Kidney tubule cell (primary cell): ENCODE measurements at regions not wholly inside any gene's neighbourhood (a gene's known extent, or its start where the extent isn't known, plus 50 kb on each side); places are given as distances from the start of the nearest gene placed in this dataset.
"Not testable (repeated sequence)": the region's sequence is repeated elsewhere in the genome, so short reads cannot be mapped to it uniquely, and the experiment has no call there.

ENCODE experiments used
- DNase-seq: peaks from one replicate; pipeline ENCODE4 v3.0.0-alpha.2; 2018; ENCODE audit warnings: low spot score

DNA sequence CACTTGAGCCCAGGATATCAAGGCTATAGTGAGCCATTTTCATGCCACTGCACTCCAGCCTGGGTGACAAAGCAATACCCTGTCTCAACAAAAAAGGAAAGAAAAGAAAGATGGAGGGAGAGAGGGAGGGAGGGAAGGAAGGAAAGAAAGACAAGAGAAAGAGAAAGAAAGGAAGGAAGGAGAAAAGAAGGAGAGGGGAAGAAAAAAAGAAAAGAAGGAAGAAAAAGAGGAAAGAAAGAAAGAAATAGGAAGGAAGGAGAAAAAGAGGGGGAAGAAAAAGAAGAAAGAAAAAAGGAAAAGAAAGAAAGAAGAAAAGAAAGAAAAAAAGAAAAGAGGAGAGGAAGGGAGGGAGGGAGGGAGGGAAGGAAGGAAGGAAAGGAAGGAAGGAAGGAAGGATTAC, 321.5 kb upstream of the CNTNAP2 start:
- no peak for DNase-seq

DNA sequence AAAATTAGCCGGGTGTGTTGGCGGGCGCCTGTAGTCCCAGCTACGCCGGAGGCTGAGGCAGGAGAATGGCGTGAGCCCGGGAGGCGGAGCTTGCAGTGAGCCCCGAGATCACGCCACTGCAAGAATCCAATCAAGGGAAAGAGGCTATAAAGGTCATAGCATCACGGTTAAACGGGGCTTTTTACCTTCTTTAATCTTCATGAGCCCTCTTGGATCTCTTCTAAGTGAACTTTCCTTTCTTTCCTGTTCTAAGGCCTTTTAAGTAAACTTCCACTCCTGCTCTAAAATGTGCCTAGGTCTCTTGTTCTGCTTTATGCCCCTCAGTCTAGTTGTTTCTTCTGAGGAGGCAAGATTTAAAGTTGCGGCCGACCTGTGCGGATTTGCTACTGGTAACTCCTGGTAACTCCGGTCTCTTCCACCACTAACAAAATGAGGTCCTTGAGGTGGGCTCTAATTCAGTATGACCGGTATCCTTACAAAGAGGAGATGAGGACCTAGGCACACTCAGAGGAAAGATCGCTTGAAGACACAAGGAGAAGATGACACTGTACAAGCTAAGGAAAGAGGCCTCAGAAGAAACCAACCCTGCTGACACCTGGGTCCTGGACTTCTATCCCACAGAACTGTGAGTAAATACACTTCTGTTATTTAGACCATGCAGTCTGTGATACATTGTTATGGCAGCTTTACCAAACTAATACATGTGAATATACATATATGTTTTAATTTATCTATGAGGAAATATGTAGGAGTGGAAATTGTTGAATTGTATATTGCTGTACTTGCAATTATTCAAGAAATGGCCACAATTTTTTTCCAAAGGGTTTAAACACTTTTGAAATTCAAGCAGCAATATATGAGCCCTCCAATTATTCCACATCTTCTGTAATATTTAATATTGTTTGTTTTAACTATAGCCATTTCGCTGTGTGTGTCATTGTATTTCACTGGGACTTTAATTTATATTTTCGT, 331.5 kb upstream of the CNTNAP2 start:
- DNase-seq: no peak

DNA sequence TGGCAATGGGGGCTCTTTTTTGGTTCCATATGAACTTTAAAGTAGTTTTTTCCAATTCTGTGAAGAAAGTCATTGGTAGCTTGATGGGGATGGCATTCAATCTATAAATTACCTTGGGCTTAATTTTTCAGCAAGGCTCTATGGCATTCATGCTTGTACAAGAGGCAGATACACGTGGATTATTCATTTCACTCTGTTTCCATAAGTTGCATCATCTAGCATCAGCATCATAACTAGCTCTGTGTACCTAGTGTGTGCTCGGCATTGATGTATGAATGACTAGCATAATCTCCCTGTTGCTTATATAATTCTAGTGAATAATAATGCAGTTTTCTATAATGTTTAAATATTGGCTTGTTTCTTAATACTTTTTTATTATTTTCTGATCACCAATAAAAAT, 335.2 kb upstream of the CNTNAP2 start:
- not testable (repeated sequence) for DNase-seq

DNA sequence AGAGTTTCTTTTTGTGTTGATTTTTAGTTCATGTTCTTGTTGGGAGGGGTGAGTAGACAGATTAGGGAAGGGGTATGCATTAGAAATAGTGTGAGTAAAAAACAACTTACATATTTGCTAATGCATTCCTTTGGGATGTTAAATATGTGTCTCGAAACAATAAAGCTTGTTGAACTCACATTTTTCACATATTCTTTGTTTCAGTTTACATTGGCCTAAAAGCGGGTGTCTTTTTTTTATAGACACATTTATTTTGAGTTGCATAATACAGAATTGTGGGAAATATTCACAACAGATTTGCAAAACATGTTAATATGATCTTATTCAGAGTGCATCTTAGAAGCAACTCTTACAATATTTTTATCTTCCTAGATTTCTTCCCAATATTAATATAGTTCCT, 337.5 kb upstream of the CNTNAP2 start:
- DNase-seq: no peak

DNA sequence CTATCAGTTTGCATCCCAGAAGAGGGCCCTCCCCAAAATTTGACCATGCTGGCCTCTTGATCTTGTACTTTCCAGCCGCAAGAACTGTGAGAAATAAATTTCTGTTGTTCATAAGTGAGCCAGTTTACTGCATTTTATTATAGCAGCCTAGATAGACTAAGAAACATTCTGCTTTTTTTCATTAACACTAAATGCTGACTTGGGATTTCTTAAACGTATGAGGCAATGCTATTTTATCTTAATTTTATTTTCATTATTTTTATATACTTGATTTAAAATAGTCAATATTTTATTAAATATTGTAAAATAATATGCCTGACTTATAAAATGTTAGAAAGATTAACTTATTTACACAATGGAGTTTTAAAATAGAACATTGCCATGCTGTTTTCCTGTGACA, 341.8 kb upstream of the CNTNAP2 start:
- DNase-seq: no peak

DNA sequence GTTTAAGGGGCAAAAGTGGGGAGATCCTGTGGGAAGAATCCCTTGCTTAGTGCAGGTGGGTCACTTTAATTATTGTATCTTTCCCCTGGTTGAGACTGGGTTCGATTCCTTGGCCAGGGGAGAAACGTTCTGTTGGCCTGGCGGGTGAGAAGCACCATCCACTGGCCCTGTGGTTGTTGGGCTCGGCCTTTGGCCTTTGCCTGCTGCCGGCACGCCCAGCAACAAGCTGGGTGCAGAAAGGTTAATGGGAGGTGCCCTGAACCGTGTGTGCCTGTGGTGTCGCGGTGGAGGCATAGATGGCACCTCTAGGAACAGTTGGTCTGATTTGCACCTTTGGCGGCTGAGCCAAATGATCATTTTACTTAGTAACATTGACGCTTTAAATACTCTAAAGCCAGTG, 363.6 kb upstream of the CNTNAP2 start:
- no peak for DNase-seq

DNA sequence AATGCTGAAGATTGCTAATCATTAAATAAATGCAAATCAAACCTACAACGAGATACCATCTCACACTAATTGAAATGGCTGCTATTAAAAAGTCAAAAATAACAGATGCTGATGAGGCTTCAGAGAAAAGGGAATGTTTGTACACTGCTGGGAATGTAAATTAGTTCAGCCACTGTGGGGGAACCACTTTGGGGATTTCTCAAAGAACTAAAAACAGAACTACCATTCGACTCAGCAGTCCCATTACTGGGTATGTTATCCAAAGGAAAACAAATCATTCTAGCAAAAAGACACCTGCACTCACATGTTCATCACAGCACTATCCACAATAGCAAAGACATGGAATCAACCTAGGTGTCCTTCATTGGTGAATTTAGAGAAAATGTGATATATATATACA, 379.0 kb upstream of the CNTNAP2 start:
- no peak for DNase-seq

DNA sequence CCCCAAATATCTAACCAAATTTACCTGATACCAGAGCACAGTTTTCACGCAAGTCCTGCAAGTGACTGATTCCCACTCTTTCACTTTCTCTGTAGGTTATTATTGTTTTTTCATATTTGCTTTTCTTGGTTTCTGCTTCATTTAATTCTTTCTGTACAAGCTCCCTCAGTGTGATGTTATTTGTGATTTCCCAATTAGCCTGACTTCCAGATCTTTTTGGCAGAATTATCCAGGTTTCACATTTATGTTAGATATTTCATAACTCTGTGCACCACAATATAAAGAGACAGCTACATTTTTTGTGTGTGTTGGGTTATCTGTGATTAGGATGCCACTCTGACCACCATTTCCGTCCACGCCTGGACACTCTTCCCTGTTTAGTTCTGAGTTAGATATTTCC, 381.5 kb upstream of the CNTNAP2 start:
- no peak for DNase-seq

DNA sequence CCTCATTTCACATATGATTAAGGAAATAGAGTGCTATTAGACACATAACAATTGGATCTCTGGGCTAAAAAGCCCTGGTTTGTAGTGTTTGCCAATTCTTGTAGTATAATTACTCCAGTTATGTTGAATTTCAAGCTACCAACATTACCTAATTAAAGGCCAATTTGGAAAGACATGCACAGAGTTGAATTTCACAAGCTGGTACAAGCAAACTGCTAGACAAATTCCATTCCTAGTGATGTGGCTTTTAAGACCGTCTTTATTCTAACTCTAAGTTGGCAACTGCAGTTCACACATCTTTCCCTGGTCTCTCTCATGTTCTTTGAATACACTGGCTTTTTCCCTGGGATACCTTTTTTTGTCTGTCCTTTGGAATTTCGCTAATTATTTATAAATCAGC, 384.1 kb upstream of the CNTNAP2 start:
- DNase-seq: no peak

DNA sequence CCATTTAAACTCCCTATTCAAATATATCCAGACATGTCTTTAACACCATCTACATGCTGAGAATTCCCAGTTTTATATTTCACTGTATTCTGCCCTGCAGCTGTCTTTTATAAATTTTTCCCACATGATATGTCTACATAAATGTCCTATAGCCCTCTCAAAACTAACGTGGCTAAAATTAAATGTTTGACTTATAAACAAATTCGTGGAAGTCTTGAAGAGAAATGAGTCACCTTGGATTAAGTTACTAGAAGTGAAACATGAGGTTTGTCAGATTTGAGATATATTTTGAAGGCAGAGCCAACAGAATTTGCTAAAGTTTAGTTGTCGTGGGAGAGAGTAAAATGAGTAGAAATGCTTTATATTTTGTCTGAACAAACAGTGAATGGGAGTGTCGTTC, 386.9 kb upstream of the CNTNAP2 start:
- DNase-seq: no peak

DNA sequence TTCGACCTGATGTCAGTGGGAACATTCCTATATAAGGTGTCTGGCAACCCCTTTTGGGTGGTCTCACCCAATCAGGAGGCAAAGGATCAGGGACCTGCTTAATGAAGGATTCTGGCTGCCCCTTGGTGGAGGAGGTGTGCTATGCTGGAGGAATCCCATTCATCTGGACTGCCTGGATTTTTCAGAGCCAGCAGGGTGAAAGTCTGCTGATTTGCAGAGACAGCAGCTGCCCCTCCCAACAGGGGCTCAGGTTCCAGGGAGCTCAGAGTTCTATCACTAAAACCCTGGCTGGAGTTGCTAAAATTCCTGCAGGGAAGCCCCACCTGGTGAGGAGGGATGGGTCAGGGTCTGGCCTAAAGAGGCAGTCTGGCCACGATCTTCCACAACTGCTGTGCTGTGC, 398.5 kb upstream of the CNTNAP2 start:
- DNase-seq: no peak

DNA sequence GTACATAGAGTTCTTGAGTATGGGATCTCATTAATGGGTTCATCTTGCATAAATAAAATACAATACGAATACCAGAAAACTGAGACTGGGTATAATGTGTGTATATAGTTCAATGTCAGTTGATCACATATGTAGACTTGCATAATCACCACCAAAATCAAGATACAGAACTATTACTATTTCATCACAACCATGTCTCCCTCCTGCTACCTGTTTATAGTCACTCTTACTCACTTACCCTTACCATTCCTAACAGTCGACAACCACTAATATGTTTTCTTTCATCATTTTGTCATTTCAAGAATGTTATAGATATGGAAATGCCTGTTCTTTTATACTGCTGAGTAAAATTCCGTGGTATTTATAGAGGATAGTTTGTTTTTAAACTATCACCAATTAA, 416.1 kb upstream of the CNTNAP2 start:
- no peak for DNase-seq

DNA sequence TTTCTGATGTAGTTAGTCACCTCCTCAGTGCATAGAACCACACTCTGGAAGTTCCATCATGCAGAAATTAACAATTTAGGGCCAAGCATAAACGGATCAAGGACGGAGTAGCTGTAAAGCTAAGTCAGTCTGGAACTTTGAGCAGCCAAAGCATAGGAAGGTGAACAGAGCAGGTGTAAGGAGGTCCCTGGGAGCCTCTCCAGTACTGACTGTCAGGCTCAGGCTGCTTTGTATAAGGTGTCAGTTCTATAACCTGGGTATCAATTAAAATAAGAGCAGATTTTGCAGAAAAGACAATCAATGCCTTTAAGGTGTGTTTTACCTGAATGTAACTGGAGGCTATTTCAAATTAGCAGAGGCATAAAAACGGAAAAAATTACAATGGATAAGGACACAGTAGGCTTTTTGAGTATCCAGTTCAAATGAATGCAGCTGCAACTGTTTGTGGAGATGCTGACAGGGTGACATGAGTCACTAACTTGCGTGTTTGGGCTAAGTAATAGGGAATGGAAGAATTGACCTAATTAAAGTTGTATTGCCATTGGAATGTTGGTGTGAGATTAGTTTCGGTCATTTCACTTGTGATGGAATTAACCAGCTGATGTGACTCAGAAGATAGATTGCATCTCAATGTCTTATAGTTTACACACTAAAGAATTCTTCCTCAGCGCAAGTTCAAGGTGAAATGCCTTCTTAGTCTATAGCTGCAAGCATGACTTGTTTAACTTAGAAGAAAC, 417.9 kb upstream of the CNTNAP2 start:
- DNase-seq: no peak

DNA sequence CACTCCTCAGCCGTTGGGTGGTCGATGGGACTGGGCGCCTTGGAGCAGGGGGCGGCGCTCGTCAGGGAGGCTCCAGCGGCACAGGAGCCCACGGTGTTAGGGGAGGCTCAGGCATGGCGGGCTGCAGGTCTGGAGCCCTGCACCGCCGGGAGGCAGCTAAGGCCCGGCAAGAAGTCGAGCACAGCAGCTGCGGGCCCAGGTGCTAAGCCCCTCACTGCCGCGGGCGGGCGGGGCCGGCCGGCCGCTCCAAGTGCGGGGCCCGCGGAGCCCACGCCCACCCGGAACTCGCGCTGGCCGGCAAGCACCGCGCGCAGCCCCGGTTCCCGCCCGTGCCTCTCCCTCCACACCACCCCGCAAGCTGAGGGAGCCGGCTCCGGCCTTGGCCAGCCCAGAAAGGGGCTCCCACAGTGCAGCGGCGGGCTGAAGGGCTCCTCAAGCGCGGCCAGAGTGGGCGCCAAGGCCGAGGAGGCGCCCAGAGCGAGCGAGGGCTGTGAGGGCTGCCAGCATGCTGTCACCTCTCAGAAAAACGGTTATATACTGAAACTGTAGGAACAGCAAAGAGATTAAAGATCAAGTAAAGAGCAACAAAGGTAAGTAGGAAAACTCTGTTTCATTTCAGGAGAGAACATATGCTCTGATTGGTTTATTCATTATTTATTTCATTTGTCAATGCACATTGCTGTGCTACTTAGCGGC, 419.0 kb upstream of the CNTNAP2 start:
- not testable (repeated sequence) for DNase-seq

DNA sequence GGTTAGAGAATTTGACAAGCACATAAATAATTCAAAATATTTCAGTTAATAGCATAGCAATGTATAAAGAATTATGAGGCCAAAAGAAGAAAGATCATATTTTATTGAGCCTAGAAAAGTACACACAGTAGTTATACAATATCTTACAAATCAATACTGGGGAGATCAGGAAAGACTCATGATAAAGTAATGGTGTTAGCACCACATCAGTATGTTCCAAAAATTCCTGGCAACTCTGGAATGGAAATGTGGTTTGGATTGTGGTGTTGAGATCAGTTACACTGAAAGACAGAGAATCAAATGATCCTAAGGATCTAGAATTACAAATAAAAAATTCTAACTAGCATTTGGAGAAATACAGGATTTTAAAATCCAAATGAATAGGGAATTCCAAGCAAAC, 420.5 kb upstream of the CNTNAP2 start:
- no peak for DNase-seq

DNA sequence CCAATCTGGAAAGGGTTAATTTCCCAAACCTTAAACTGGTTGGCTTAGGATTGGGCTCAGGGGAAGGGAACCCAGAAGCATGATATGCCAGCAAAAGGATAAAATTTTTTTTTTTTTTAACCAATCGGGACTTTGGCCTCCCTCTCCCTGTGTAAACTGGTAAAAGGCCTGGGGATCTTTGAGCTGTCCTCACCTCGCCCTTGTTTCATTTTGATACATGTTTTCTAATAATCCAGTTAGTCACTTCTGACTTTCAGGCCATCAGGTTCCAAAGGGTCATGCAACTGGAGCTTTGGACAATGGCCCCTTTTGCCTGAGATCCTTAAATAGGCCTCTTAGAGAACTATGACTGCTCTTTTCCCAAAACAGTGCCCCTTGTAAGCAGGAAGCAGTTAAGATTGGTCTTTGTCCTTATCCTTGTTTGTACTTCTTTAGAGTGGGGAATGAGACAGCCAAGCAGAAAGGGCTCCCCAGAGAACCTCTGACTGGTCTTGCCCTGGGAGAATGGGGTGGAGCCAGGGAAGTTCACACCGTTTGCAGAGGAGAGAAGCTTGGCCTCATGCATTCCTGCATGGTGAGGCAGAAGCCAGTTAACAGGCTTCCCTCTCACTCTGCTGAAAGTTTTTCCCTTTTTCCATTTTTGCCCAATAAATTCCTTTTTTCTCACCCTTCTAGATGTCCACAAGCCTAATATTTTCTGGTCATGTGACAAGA, 424.2 kb upstream of the CNTNAP2 start:
- DNase-seq: peak; percentile 4

DNA sequence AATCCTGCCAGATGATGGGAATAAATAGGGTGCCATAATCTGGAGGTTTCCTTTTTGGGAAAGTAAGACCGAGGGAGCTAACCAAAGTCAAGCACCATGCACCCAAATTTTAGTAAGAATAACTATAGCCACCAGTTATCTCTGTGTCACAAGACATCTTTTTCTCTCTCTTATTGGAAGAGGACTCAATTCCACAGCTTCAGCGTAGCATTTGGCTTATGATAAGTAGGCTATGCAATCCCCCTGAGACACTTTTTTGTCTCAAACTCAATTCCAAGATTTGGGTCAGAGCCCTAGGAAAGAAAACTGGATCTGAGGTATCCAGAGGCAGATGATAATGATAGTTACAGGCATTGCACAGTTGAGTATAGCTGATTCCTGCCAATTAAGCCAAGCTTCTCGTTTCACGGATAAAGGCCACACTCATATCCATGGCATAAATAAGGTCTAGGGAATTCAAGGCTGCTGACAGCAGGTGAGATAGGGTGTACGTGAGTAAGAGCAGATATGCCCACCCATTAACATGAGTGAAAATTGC, 425.2 kb upstream of the CNTNAP2 start:
- no peak for DNase-seq

DNA sequence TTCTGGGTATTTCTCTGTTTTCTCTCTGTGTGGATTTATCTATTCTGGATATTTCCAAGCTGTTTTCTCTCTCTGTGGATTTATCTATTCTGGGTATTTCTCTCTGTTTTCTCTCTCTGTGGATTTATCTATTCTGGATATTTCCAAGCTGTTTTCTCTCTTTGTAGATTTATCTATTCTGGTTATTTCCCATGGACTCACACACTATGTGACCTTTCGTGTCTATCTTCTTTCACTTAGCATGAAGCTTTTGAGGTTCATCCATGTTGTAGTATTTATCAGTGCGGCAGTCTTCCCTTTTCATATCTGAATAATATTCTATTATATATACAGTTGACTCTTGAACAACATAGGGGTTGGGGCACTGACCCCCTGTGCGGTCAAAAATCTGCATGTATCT, 435.0 kb upstream of the CNTNAP2 start:
- no peak for DNase-seq

DNA sequence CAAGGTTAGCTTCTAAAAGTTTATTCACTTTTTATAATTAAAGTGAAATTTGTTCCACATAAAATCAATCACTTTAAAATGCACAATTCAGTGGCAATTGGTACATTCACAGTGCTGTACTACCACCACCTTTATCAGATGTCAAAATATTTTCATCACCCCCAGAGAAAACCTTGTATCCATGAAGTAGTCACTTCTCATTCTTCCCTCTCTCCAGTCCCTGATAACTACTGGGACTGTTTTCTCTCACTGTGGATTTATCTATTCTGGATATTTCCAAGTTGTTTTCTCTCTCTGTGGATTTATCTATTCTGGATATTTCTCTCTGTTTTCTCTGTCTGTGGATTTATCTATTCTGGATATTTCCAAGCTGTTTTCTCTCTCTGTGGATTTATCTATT, 435.4 kb upstream of the CNTNAP2 start:
- no peak for DNase-seq

DNA sequence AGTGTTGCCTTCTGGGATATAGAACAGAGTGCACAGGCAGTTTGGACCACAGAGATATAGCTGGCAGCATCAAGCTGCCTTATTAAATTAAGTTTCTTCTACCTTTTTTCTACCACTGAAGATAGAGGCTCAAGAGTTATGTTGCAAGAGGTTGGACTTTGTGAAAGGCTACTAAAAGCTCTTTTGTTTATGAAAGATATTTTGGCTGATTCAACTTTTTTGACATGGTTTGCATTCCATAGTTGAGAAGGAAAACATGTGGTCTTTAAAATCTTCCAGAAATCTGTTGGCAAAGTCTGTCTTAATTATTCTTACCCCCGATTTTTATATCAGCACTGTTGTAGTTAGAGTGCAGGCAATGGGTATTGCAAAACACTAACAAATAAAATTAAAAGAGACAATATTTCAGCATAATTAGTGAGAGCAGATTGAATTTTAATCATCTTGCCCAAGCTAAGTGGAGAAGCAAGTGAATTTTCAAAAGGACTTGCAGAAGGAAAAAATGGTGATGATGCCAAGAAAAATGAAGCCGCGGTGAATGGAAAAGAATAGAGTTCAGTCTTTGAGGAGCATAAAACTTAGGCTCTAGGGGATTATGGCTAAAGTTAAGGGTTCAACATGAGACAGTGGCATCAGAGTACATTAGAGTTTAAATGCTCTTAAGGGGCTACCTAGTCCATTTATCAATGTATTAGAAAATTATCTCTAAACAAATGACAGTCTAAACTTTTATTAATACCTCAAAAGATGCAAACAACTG, 450.9 kb upstream of the CNTNAP2 start:
- DNase-seq: no peak

DNA sequence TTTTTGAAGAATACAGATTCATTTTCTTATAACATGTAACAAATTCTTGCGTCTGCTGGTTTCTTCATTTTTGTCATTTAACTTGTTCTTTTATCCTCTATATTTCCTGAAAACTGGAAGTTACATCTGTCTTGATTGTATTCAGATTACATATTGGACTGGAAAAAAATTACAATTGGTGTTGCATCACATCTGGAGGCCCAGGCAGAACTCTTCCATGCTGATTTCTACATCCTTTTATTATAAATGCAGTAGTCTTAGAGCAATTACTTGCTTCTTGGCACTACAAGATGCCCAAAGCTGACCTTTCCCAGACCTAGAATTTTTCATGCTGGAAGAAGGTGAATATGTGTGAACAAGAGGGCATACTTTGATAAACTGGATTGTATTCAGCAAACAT, 460.9 kb upstream of the CNTNAP2 start:
- DNase-seq: no peak
